ENCODE measurements at regions not wholly inside any gene's neighbourhood (a gene's known extent, or its start where the extent isn't known, plus 50 kb on each side); places are given as distances from the start of the nearest gene placed in this dataset.

DNA sequence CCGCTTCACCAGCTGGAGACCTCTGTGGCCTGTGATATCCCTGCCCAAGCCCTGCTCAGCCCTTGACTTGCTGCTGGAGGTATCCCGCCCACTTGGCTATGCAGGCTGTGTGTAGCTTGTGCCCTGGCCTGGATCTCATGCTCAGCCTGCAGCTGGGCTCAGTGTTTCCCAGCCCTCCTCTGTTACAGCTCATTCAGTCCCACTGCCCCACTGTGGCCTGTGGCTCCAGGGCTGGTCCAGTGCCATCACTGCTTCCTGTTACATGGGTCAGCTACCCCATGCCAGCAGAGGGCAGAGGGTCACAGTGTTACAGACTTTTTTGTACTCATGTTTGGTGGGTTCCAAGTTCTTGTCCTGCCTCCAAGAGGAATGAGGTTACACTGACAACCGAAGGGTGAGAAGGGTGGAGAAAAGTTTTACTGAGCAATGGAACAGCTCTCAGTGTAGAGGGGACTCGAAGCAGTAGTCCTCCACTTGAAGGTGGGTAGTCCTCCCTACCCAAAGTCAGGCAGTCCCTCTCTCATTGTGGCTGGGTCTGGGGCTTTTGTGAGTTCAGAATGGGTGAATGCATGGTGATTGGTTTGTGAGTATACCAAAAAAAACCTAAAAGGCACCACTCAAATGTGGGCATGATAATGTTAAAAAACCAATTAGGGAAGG is 100.4 kb downstream of the ANKRD7 start:
- TF ChIP-seq, protein P1, sequence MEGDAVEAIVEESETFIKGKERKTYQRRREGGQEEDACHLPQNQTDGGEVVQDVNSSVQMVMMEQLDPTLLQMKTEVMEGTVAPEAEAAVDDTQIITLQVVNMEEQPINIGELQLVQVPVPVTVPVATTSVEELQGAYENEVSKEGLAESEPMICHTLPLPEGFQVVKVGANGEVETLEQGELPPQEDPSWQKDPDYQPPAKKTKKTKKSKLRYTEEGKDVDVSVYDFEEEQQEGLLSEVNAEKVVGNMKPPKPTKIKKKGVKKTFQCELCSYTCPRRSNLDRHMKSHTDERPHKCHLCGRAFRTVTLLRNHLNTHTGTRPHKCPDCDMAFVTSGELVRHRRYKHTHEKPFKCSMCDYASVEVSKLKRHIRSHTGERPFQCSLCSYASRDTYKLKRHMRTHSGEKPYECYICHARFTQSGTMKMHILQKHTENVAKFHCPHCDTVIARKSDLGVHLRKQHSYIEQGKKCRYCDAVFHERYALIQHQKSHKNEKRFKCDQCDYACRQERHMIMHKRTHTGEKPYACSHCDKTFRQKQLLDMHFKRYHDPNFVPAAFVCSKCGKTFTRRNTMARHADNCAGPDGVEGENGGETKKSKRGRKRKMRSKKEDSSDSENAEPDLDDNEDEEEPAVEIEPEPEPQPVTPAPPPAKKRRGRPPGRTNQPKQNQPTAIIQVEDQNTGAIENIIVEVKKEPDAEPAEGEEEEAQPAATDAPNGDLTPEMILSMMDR (IDR thresholded peaks at IDR 0.05; ENCODE audit: low read depth, low read length, poor library complexity, severe bottlenecking) = no peak
- no peak for TF ChIP-seq EZH2phosphoT487 (IDR thresholded peaks at IDR 0.05; ENCODE audit: borderline replicate concordance, low read length)

Measured in DOHH2 (cell line).